SK-N-SH (cell line): ENCODE measurements at regions not wholly inside any gene's neighbourhood (a gene's known extent, or its start where the extent isn't known, plus 50 kb on each side); places are given as distances from the start of the nearest gene placed in this dataset.

Source experiments
- CTCF ChIA-PET: fragments of 300-600, 350-600 bp; formaldehyde crosslinking; extraction: SDS; loops from one replicate; lab custom pipeline; 2021; lab: Yijun Ruan, JAX
- POLR2A ChIA-PET: fragments of 350-600 bp; sonication (Branson Sonifier 250); formaldehyde crosslinking; extraction: SDS; loops from one replicate; lab custom pipeline; 2020; ENCODE audit warnings: antibody characterized with exemption, inconsistent platforms; lab: Yijun Ruan, JAX
- DNase-seq: peaks from one replicate; pipeline ENCODE4 v3.0.0; 2012
- H2AFZ ChIP-seq: fragments of 200-600 bp; sonication (generic); 2 replicates; pipeline ENCODE4 v1.8.1; 2016; ENCODE audit warnings: antibody characterized with exemption, mild to moderate bottlenecking, low read depth
- H3F3A ChIP-seq: fragments of 200-600 bp; sonication (generic); replicated peaks from 2 replicates; pipeline ENCODE3; 2016; ENCODE audit warnings: antibody characterized with exemption, mild to moderate bottlenecking; ENCODE audit not compliant: insufficient read depth
- H3K27ac ChIP-seq, 2 experiments: fragments of 200-500 bp in 1 of 2; fragments of 200-600 bp in 1 of 2; sonication (Bioruptor generic) in 1 of 2; sonication (generic), shearing (Covaris generic) in 1 of 2; 2 replicates each; pipeline versions ENCODE4 v1.5.1 to v1.6.1; 2014 to 2016; ENCODE audit warnings: low read depth in 2 of 2, inconsistent platforms in 1 of 2, low read length in 1 of 2, mild to moderate bottlenecking in 1 of 2, mixed read lengths in 1 of 2
- H3K27me3 ChIP-seq: fragments of 200-600 bp; sonication (generic), shearing (Covaris generic); 2 replicates; pipeline ENCODE4 v1.6.1; 2016; ENCODE audit warnings: mixed run types; ENCODE audit not compliant: insufficient read depth
- H3K36me3 ChIP-seq, 2 experiments: fragments of 200-500 bp in 1 of 2; fragments of 200-600 bp in 1 of 2; sonication (Bioruptor generic) in 1 of 2; sonication (generic) in 1 of 2; replicated peaks in 1 of 2; 2 replicates each; pipeline versions ENCODE3 to v1.5.1; 2014 to 2016; ENCODE audit warnings: low read length in 1 of 2, mild to moderate bottlenecking in 1 of 2; ENCODE audit not compliant: insufficient read depth in 2 of 2, control insufficient read depth in 1 of 2
- H3K4me1 ChIP-seq, 2 experiments: fragments of 200-500 bp in 1 of 2; fragments of 200-600 bp in 1 of 2; sonication (Bioruptor generic) in 1 of 2; sonication (generic), shearing (Covaris generic) in 1 of 2; 2 replicates each; pipeline versions ENCODE4 v1.5.1 to v1.6.1; 2014 to 2016; ENCODE audit warnings: low read depth in 1 of 2, low read length in 1 of 2, mixed run types in 1 of 2; ENCODE audit not compliant: insufficient read depth in 2 of 2, control insufficient read depth in 1 of 2
- H3K4me2 ChIP-seq: fragments of 200-600 bp; sonication (generic), shearing (Covaris generic); 2 replicates; pipeline ENCODE4 v1.6.1; 2017; ENCODE audit warnings: mixed run types
- H3K4me3 ChIP-seq, 2 experiments: fragments of 200-500 bp in 1 of 2; fragments of 200-600 bp in 1 of 2; sonication (Bioruptor generic) in 1 of 2; sonication (generic), shearing (Covaris generic) in 1 of 2; 2 replicates each; pipeline versions ENCODE4 v1.5.1 to v1.8.1; 2014 to 2016; ENCODE audit warnings: low read depth in 2 of 2, inconsistent platforms in 1 of 2, low read length in 1 of 2, mild to moderate bottlenecking in 1 of 2, mixed read lengths in 1 of 2, moderate library complexity in 1 of 2
- H3K79me2 ChIP-seq: fragments of 200-600 bp; sonication (generic); 2 replicates; pipeline ENCODE4 v1.8.1; 2017; ENCODE audit warnings: mild to moderate bottlenecking; ENCODE audit not compliant: insufficient read depth
- H3K9ac ChIP-seq: fragments of 200-600 bp; sonication (generic); 2 replicates; pipeline ENCODE4 v1.6.1; 2017; ENCODE audit warnings: mixed run types
- H3K9me2 ChIP-seq: fragments of 200-600 bp; sonication (generic); 2 replicates; pipeline ENCODE4 v1.6.1; 2017; ENCODE audit warnings: mixed run types
- H3K9me3 ChIP-seq: fragments of 200-600 bp; sonication (generic); 2 replicates; pipeline ENCODE4 v1.6.1; 2017; ENCODE audit warnings: mixed run types, mild to moderate bottlenecking, moderate library complexity
- H4K20me1 ChIP-seq: fragments of 200-600 bp; sonication (generic); 2 replicates; pipeline ENCODE4 v1.6.1; 2017; ENCODE audit warnings: mild to moderate bottlenecking, mixed run types; ENCODE audit not compliant: insufficient read depth
- CHD2 ChIP-seq: fragments of 150-350 bp; IDR thresholded peaks from 2 replicates; pipeline ENCODE4 v1.6.1; 2018; ENCODE audit warnings: low read length; ENCODE audit not compliant: partially characterized antibody
- ELF1 ChIP-seq: IDR thresholded peaks from 2 replicates; pipeline ENCODE4 v1.4.0; 2012
- EP300 ChIP-seq, 2 experiments: IDR thresholded peaks; 2 replicates each; pipeline versions ENCODE4 v1.4.0 to v1.6.1; 2012; ENCODE audit warnings: borderline replicate concordance in 1 of 2, low read depth in 1 of 2, low read length in 1 of 2
- EZH2phosphoT487 ChIP-seq: fragments of 200-600 bp; sonication (generic); IDR thresholded peaks from 2 replicates; pipeline ENCODE4 v1.6.1; 2017; ENCODE audit warnings: low read depth, mixed run types, mild to moderate bottlenecking, antibody characterized with exemption, moderate library complexity, borderline replicate concordance
- GABPA ChIP-seq: IDR thresholded peaks from 2 replicates; pipeline ENCODE4 v1.4.0; 2012; ENCODE audit warnings: low read depth, mild to moderate bottlenecking
- JUND ChIP-seq: IDR thresholded peaks from 2 replicates; pipeline ENCODE4 v1.4.0; 2012
- MEF2A ChIP-seq: IDR thresholded peaks from 2 replicates; pipeline ENCODE4 v1.4.0; 2012; ENCODE audit warnings: low read depth, borderline replicate concordance
- NFIC ChIP-seq: IDR thresholded peaks from 2 replicates; pipeline ENCODE4 v1.4.0; 2012; ENCODE audit warnings: borderline replicate concordance
- NRF1 ChIP-seq: IDR thresholded peaks from 2 replicates; pipeline ENCODE4 v1.6.1; 2012; ENCODE audit warnings: low read depth, mild to moderate bottlenecking, low read length
- RAD21 ChIP-seq: IDR thresholded peaks from 2 replicates; pipeline ENCODE4 v1.6.1; 2012; ENCODE audit warnings: mild to moderate bottlenecking, low read length
- RCOR1 ChIP-seq: fragments of 150-350 bp; IDR thresholded peaks from 2 replicates; pipeline ENCODE4 v1.6.1; 2017; ENCODE audit warnings: antibody characterized with exemption, low read length
- RFX5 ChIP-seq: IDR thresholded peaks from 2 replicates; pipeline ENCODE4 v1.6.1; 2012; ENCODE audit warnings: mild to moderate bottlenecking, improper control_type of control experiment, low read length
- SMC3 ChIP-seq: IDR thresholded peaks from 2 replicates; pipeline ENCODE4 v1.6.1; 2012; ENCODE audit warnings: low read depth, low read length, improper control_type of control experiment
- TCF12 ChIP-seq: IDR thresholded peaks from 2 replicates; pipeline ENCODE4 v1.4.0; 2012
- TEAD4 ChIP-seq: IDR thresholded peaks from 2 replicates; pipeline ENCODE4 v1.4.0; 2012; ENCODE audit warnings: mild to moderate bottlenecking, borderline replicate concordance; ENCODE audit not compliant: insufficient read depth
- WGBS: methylation state at CpG from one replicate; pipeline ENCODE4 v1.1.6; 2017; ENCODE audit warnings: low lambda C conversion rate; 5-methylcytosine and 5-hydroxymethylcytosine counted together
- TF ChIP-seq, protein P1 (sequence below): fragments of 200-600 bp; sonication (generic); IDR thresholded peaks from 2 replicates; pipeline ENCODE4 v1.6.1; 2017; ENCODE audit warnings: antibody characterized with exemption, mild to moderate bottlenecking, moderate library complexity
- TF ChIP-seq, protein P2 (sequence below): IDR thresholded peaks from 2 replicates; pipeline ENCODE4 v1.4.0; 2012; ENCODE audit warnings: low read depth, borderline replicate concordance
- TF ChIP-seq, protein P3 (sequence below): fragments of 150-350 bp; IDR thresholded peaks from 2 replicates; pipeline ENCODE4 v1.6.1; 2017; ENCODE audit warnings: antibody characterized with exemption, low read length, low read depth, borderline replicate concordance
- TF ChIP-seq, protein P4 (sequence below): fragments of 150-350 bp; IDR thresholded peaks from 2 replicates; pipeline ENCODE4 v1.6.1; 2016; ENCODE audit warnings: mild to moderate bottlenecking, low read depth, low read length

DNA sequence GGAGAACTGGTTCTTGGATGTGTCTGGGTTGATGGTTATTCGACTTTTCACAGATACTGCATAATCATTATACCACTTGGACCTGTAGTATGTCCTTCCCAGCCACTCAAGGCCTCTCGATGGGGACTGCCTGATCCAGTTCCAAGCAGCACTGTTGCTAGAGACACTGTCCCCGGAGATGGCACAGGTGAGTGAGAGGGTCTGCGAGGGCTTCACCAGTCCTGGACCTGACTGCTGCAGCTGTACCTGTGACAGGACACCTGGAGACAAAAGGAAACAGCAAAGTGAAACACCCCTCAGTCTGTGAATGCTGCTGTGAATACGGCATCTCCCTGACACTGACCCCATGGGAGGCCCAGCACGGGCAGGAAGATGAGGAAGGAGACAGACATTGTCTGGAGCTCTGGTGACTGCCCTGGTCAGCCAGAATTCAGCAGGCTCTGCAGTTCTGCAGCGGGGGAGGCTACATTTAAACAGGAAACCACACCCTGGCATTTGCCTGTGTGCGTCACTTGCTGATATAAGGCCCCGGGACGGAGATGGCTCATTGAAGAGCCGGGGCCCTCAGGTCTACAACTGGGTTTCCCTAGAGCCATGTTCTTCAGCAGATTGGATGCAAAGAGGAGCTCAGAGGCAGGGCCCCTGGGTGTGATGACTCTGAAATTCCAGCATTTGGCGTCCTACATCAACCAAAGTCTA lies 413.6 kb downstream of the TMEM121 start:
- Histone ChIP-seq H3K9ac (no peak overlapping the region), H3K4me3 (no peak overlapping the region), H3F3A (no peaks in the 10 kb centered on the region), H2AFZ (no peak overlapping the region), H3K4me1 (no peaks in the 10 kb centered on the region; a peak in 1 of 4 replicates), H3K4me2 (no peak overlapping the region), H4K20me1 (no peaks in the 10 kb centered on the region), H3K27me3 (no peaks in the 10 kb centered on the region; the same call in 1 of the 2 replicates), H3K27ac (no peak overlapping the region), H3K79me2 (no peaks in the 10 kb centered on the region), H3K9me2 (no peaks in the 10 kb centered on the region), H3K36me3 (no peaks in the 10 kb centered on the region), H3K9me3 (no peaks in the 10 kb centered on the region)
- ChIA-PET CTCF (interaction anchor here (1.5 kb wide), 1 partner anchor 381 kb away, joined by 3 read pairs; no protein-coding TSS in a partner anchor), POLR2A (no interaction called here)
- WGBS = 28% methylated on average over 10 of the region's 12 CpGs
- no peak for DNase-seq
- no peak for TF ChIP-seq TEAD4
- no peak for TF ChIP-seq CHD2
- no peak for TF ChIP-seq NRF1
- TF ChIP-seq EP300 (IDR thresholded peaks at IDR 0.05; ENCODE audit: borderline replicate concordance in 1 of 2, low read depth in 1 of 2, low read length in 1 of 2) = no peak

DNA sequence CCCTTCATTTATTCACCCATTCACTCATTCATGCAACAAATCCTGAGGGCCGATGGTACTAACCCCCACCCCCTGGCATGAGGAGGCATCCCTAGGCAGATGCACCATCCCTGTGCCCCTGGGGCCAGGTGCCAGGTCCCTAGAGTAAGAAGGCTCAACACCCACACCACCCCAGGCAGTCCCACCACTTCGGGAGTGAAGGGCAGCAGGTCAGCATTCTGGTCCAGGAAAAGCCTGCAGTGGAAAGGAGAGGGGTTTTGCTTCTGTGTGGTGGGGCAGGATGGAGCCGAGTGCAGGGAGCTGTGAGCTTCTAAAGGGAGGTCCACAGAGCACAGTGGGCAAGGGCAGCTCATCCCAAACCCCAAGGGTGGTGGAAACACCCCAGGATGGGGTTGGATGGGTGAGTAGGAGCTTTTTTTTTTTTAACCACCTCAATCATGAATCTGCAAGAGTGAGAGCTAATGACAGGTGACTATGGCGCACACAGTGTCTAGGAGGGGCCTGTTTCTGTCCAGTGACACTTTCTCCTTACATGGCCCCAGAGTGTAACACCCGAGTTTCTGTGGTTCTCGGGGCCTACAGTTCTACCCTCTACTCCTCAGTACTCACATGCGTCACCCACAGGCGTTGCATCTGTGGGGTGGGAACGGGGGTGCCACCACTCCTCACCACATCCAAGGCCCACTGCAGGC lies 414.3 kb downstream of the TMEM121 start:
- no peaks in the 10 kb centered on the region; a peak in 1 of 4 replicates for H3K4me1 ChIP-seq
- no peaks in the 10 kb centered on the region; the same call in 1 of the 2 replicates for H3K27me3 ChIP-seq
- H3K9me3 ChIP-seq = no peaks in the 10 kb centered on the region
- no peaks in the 10 kb centered on the region for H3K79me2 ChIP-seq
- H3K9ac ChIP-seq = no peak overlapping the region
- no peak overlapping the region for H3K4me2 ChIP-seq
- POLR2A ChIA-PET = no interaction called here
- 26% methylated on average over 8 of the region's 9 CpGs for WGBS
- CTCF ChIA-PET = interaction anchor here (0.6 to 1.5 kb wide), 3 partner anchors 264 to 382 kb away, joined by 3 read pairs; no protein-coding TSS in a partner anchor
- DNase-seq = no peak
- no peaks in the 10 kb centered on the region for H3F3A ChIP-seq
- no peak overlapping the region for H3K4me3 ChIP-seq
- H4K20me1 ChIP-seq = no peaks in the 10 kb centered on the region
- no peak overlapping the region for H3K27ac ChIP-seq
- H3K36me3 ChIP-seq = no peaks in the 10 kb centered on the region
- TF ChIP-seq EZH2phosphoT487 (no peak), SMC3 (no peak), MEF2A (no peak), JUND (no peak), RCOR1 (no peak), RFX5 (no peak), TCF12 (no peak), NFIC (no peak), ELF1 (no peak), RAD21 (no peak), CHD2 (no peak), GABPA (no peak), EP300 (IDR thresholded peaks at IDR 0.05; ENCODE audit: borderline replicate concordance in 1 of 2, low read depth in 1 of 2, low read length in 1 of 2) (no peak), NRF1 (no peak)
- TF ChIP-seq, protein P1, sequence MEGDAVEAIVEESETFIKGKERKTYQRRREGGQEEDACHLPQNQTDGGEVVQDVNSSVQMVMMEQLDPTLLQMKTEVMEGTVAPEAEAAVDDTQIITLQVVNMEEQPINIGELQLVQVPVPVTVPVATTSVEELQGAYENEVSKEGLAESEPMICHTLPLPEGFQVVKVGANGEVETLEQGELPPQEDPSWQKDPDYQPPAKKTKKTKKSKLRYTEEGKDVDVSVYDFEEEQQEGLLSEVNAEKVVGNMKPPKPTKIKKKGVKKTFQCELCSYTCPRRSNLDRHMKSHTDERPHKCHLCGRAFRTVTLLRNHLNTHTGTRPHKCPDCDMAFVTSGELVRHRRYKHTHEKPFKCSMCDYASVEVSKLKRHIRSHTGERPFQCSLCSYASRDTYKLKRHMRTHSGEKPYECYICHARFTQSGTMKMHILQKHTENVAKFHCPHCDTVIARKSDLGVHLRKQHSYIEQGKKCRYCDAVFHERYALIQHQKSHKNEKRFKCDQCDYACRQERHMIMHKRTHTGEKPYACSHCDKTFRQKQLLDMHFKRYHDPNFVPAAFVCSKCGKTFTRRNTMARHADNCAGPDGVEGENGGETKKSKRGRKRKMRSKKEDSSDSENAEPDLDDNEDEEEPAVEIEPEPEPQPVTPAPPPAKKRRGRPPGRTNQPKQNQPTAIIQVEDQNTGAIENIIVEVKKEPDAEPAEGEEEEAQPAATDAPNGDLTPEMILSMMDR = no peak
- TF ChIP-seq, protein P2, sequence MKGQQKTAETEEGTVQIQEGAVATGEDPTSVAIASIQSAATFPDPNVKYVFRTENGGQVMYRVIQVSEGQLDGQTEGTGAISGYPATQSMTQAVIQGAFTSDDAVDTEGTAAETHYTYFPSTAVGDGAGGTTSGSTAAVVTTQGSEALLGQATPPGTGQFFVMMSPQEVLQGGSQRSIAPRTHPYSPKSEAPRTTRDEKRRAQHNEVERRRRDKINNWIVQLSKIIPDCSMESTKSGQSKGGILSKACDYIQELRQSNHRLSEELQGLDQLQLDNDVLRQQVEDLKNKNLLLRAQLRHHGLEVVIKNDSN = no peak
- TF ChIP-seq, protein P3, sequence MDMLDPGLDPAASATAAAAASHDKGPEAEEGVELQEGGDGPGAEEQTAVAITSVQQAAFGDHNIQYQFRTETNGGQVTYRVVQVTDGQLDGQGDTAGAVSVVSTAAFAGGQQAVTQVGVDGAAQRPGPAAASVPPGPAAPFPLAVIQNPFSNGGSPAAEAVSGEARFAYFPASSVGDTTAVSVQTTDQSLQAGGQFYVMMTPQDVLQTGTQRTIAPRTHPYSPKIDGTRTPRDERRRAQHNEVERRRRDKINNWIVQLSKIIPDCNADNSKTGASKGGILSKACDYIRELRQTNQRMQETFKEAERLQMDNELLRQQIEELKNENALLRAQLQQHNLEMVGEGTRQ = no peak
- TF ChIP-seq, protein P4, sequence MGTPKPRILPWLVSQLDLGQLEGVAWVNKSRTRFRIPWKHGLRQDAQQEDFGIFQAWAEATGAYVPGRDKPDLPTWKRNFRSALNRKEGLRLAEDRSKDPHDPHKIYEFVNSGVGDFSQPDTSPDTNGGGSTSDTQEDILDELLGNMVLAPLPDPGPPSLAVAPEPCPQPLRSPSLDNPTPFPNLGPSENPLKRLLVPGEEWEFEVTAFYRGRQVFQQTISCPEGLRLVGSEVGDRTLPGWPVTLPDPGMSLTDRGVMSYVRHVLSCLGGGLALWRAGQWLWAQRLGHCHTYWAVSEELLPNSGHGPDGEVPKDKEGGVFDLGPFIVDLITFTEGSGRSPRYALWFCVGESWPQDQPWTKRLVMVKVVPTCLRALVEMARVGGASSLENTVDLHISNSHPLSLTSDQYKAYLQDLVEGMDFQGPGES = no peak
- TF ChIP-seq, all 33 proteins: peak for 0
- no peaks in the 10 kb centered on the region for H3K9me2 ChIP-seq
- no peak overlapping the region for H2AFZ ChIP-seq
